NCI-H2171 (cell line): ENCODE measurements at regions not wholly inside any gene's neighbourhood (a gene's known extent, or its start where the extent isn't known, plus 50 kb on each side); places are given as distances from the start of the nearest gene placed in this dataset.

Source experiments
- DNase-seq: peaks from one replicate; lab custom pipeline; 2025; lab: John Stamatoyannopoulos, UW

- no peak for DNase-seq
Measured at GRCh38 chr5:139733698-139734538, 61.7 kb upstream of the PSD2 start.

- no peak for DNase-seq
Measured at GRCh38 chr5:139734539-139734916, 61.1 kb upstream of the PSD2 start.

- DNase-seq: no peak
Measured at GRCh38 chr5:139738193-139739149, 57.1 kb upstream of the PSD2 start.

GRCh38 chr5:139739150-139739974 lies 56.2 kb upstream of the PSD2 start:
- no peak for DNase-seq

- DNase-seq: peak; percentile 53
Measured at GRCh38 chr5:139740138-139740991, 55.2 kb upstream of the PSD2 start.

- no peak for DNase-seq
Measured at GRCh38 chr5:139740992-139741672, 54.5 kb upstream of the PSD2 start.

- DNase-seq: no peak
Measured at GRCh38 chr5:139741823-139742172, 53.8 kb upstream of the PSD2 start.

GRCh38 chr5:139742173-139742903 lies 53.3 kb upstream of the PSD2 start:
- DNase-seq: no peak

- no peak for DNase-seq
Measured at GRCh38 chr5:139743001-139743771, 52.4 kb upstream of the PSD2 start.

GRCh38 chr5:139743804-139744203 lies 51.8 kb upstream of the PSD2 start:
- no peak for DNase-seq

GRCh38 chr5:139744471-139745131 lies 51.0 kb upstream of the PSD2 start:
- no peak for DNase-seq

GRCh38 chr5:139745132-139745799 lies 50.3 kb upstream of the PSD2 start:
- no peak for DNase-seq

GRCh38 chr5:139745800-139746690 lies 49.6 kb upstream of the PSD2 start:
- DNase-seq: peak; percentile 68
